ENCODE measurements at regions not wholly inside any gene's neighbourhood (a gene's known extent, or its start where the extent isn't known, plus 50 kb on each side); places are given as distances from the start of the nearest gene placed in this dataset.

DNA sequence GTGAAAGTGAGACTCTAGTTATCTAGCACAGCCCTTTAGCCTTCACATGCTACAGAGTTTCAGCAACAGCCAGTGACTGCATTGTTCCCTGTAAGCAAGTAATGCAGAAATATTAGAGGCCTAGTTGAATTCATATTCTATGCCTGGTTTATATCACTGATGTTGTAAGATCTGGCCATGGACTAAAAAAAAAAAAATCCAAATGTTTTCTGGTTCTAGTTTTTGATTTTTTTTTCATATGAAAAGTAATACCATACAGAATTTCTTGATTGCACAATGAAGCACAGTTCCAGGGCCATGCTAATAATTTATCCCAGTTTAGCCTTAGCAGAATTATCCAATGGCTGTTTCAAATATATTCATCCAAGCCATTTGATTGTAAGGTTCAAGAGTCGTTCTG, 341.5 kb upstream of the DDHD1 start:
- intact Hi-C loops (cut with DNase I), result no loop called here

DNA sequence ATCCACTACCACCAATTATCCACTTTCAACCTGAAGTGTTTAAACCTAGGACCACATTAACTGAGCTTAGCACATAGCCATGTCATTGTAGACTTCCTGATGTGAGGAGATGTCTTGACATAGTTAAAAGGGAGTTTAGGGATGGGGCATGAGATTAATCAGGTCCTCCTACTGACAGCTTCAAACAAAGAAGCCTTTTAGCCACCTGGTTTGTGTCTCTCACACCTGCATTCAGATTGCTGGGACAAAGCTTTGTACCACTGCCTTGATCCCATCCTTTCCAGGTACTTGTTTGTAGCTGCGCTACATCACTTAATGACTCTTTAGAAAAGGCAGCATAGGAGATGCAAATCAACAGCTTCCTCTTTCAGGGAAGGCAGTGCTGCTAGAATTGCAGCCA, 340.7 kb upstream of the DDHD1 start:
- H3K27me3 ChIP-seq, result no peaks in the 10 kb centered on the region
- no peaks in the 10 kb centered on the region for H3K4me1 ChIP-seq
- no peaks in the 10 kb centered on the region for H3K9me3 ChIP-seq
- H3K27ac ChIP-seq, result no peak overlapping the region
- H3K36me3 ChIP-seq, result no peaks in the 10 kb centered on the region
- ATAC-seq (no peak), DNase-seq (no peak)
- intact Hi-C loops (cut with DNase I), result no loop called here
- TF ChIP-seq, protein P1, sequence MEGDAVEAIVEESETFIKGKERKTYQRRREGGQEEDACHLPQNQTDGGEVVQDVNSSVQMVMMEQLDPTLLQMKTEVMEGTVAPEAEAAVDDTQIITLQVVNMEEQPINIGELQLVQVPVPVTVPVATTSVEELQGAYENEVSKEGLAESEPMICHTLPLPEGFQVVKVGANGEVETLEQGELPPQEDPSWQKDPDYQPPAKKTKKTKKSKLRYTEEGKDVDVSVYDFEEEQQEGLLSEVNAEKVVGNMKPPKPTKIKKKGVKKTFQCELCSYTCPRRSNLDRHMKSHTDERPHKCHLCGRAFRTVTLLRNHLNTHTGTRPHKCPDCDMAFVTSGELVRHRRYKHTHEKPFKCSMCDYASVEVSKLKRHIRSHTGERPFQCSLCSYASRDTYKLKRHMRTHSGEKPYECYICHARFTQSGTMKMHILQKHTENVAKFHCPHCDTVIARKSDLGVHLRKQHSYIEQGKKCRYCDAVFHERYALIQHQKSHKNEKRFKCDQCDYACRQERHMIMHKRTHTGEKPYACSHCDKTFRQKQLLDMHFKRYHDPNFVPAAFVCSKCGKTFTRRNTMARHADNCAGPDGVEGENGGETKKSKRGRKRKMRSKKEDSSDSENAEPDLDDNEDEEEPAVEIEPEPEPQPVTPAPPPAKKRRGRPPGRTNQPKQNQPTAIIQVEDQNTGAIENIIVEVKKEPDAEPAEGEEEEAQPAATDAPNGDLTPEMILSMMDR (IDR thresholded peaks at IDR 0.05), result no peak
- no peak overlapping the region for H3K4me3 ChIP-seq

More for the DNA sequence above, 341.5 kb upstream of the DDHD1 start:
- DNase-seq (no peak), ATAC-seq (no peak)
- Histone ChIP-seq H3K9me3 (no peaks in the 10 kb centered on the region), H3K27ac (no peak overlapping the region), H3K4me1 (no peaks in the 10 kb centered on the region), H3K36me3 (no peaks in the 10 kb centered on the region), H3K27me3 (no peaks in the 10 kb centered on the region), H3K4me3 (no peak overlapping the region)
- TF ChIP-seq, protein P1 (IDR thresholded peaks at IDR 0.05), result no peak

DNA sequence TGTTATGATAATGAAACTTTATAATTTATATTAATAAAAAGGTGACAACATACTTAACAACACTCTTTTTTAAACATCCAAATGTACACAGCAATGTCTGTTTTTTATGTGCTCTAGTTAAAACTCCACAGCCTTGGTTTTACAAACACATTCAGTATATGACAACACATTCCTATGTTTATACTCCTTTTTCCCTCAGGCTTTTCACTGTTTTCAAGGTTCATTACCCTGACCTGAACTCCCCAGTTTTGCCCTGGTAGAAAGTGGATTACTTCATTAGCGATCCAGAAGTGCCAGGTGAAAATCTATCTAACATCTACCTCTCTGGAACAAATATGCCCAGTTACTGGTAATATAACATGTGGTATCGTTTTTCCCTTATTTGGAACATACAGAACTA, 340.2 kb upstream of the DDHD1 start:
- no peaks in the 10 kb centered on the region for H3K9me3 ChIP-seq
- H3K4me1 ChIP-seq, result no peaks in the 10 kb centered on the region
- no peaks in the 10 kb centered on the region for H3K27me3 ChIP-seq
- ATAC-seq (no peak), DNase-seq (no peak)
- no peak overlapping the region for H3K4me3 ChIP-seq
- no peaks in the 10 kb centered on the region for H3K36me3 ChIP-seq
- intact Hi-C loops (cut with DNase I), result no loop called here
- TF ChIP-seq, protein P1 (IDR thresholded peaks at IDR 0.05), result no peak
- no peak overlapping the region for H3K27ac ChIP-seq

DNA sequence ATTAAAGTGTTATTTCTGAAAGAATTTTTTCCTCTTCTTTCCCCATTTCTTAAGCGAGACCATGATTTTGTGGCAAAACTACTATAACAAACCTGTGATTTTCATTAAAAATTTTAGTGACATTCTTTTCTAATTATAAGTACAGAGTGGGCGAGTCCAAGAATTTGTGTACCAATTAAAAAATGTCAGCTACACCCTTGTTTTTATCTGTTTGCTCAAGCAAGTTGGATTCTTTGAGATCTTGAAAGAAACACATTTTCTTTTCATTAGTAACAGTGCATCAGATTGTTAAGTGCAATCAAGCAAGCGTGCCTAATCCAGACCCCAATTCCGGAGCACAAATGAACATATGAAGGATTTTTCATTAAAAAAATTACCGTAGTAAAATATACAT, 338.8 kb upstream of the DDHD1 start:
- Histone ChIP-seq H3K4me3 (no peak overlapping the region), H3K4me1 (no peaks in the 10 kb centered on the region), H3K9me3 (no peaks in the 10 kb centered on the region), H3K27me3 (no peaks in the 10 kb centered on the region), H3K27ac (no peak overlapping the region), H3K36me3 (no peaks in the 10 kb centered on the region)
- TF ChIP-seq, protein P1 (IDR thresholded peaks at IDR 0.05), result no peak
- DNase-seq, result no peak
- ATAC-seq, result no peak
- intact Hi-C loops (cut with DNase I), result no loop called here

DNA sequence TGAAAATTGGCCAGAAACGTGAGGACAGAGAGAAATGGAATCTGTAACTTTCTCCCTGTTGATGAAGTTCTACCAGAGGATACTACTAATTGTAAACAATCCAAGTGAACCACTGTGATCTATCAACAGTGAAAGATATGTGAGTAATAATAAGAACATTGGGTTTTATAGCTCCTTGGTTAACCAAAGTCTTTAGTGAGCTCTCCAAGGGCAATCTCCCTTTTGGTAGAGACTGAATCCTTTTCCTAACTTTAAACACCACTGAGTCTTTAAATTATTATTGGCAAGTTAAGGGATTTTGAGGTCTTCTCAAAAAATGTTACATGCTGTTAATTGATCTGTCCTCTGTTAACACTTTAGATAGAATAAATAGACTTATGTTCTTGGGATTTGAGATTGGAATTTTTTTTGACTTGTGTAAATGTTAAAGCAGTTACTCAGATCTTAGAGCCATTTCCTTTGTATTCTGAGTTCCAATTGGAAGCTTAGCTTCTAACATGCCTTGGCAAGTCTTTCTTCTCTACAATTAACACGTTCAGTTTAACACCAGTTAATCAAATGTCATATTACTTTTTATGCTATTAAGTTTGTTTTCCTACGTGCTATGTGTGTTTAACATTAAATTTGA, 338.2 kb upstream of the DDHD1 start:
- H3K27ac ChIP-seq, result no peak overlapping the region
- DNase-seq, result no peak
- no peaks in the 10 kb centered on the region for H3K4me1 ChIP-seq
- intact Hi-C loops (cut with DNase I), result no loop called here
- H3K4me3 ChIP-seq, result no peak overlapping the region
- no peaks in the 10 kb centered on the region for H3K36me3 ChIP-seq
- no peak for ATAC-seq
- no peaks in the 10 kb centered on the region for H3K27me3 ChIP-seq
- TF ChIP-seq, protein P1 (IDR thresholded peaks at IDR 0.05), result no peak
- H3K9me3 ChIP-seq, result no peaks in the 10 kb centered on the region

DNA sequence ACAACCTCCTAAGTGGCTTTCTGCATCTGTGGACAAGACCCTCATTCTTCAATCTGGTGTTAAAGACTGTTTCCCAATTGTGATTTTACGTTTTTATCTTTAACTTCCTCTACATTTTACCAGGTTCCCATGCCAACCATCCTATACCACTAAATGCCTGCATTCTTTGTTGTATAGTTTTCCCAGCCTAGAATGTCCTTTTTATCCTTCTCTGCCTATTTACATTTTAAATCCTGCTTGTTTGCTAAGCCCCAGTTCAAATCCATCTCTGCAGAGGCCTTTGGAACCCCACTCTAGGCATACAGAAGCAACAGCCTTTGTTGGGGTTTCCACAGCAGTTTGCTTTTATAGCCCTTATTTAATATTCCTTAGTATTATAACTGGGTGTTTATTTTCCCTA, 325.1 kb upstream of the DDHD1 start:
- Histone ChIP-seq H3K4me3 (no peak overlapping the region), H3K9me3 (no peaks in the 10 kb centered on the region), H3K36me3 (no peaks in the 10 kb centered on the region), H3K4me1 (no peaks in the 10 kb centered on the region), H3K27ac (no peak overlapping the region), H3K27me3 (no peaks in the 10 kb centered on the region)
- ATAC-seq (no peak), DNase-seq (no peak)
- TF ChIP-seq, protein P1 (IDR thresholded peaks at IDR 0.05), result no peak
- intact Hi-C loops (cut with DNase I), result no loop called here

Measured in upper lobe of right lung (tissue), 1 donor.